RWPE2 (cell line): ENCODE measurements at regions not wholly inside any gene's neighbourhood (a gene's known extent, or its start where the extent isn't known, plus 50 kb on each side); places are given as distances from the start of the nearest gene placed in this dataset.

Experiments used
- ATAC-seq: fragments of 200-7000 bp; cut with Tn5 transposase; 3 replicates; pipeline ENCODE4 v1.9.1; 2021; ENCODE audit warnings: low read depth
- DNase-seq: peaks from one replicate; pipeline ENCODE4 v3.0.0-alpha.2; 2020; ENCODE audit warnings: low spot score
- H3K27ac ChIP-seq: fragments of 450-650 bp; 2 replicates; pipeline ENCODE4 v1.5.1; 2017; ENCODE audit warnings: mild to moderate bottlenecking; ENCODE audit not compliant: poor library complexity, severe bottlenecking
- H3K27me3 ChIP-seq: fragments of 250-450 bp; sonication (Bioruptor Pico); 2 replicates; pipeline ENCODE4 v1.5.1; 2021; ENCODE audit warnings: mild to moderate bottlenecking, moderate library complexity; ENCODE audit not compliant: insufficient read depth, poor library complexity, severe bottlenecking
- H3K36me3 ChIP-seq: fragments of 250-450 bp; sonication (Bioruptor Pico); 2 replicates; pipeline ENCODE4 v1.5.1; 2020; ENCODE audit warnings: low read depth, mild to moderate bottlenecking, moderate library complexity
- H3K4me1 ChIP-seq: fragments of 250-450 bp; sonication (Bioruptor Pico); 2 replicates; pipeline ENCODE4 v1.5.1; 2021; ENCODE audit warnings: mild to moderate bottlenecking, moderate library complexity; ENCODE audit not compliant: insufficient read depth, poor library complexity, severe bottlenecking
- H3K4me3 ChIP-seq: fragments of 250-450 bp; sonication (Bioruptor Pico); 2 replicates; pipeline ENCODE4 v1.5.1; 2021; ENCODE audit warnings: mild to moderate bottlenecking, moderate library complexity; ENCODE audit not compliant: severe bottlenecking
- H3K9me3 ChIP-seq: fragments of 250-450 bp; sonication (Bioruptor Pico); 2 replicates; pipeline ENCODE4 v1.5.1; 2021; ENCODE audit warnings: mild to moderate bottlenecking, moderate library complexity; ENCODE audit not compliant: severe bottlenecking
- TF ChIP-seq, protein P1 (sequence below): fragments of 450-650 bp; IDR thresholded peaks from one replicate; pipeline ENCODE4 v1.5.1; 2017; ENCODE audit warnings: mild to moderate bottlenecking, moderate library complexity; ENCODE audit not compliant: poor library complexity, severe bottlenecking

DNA sequence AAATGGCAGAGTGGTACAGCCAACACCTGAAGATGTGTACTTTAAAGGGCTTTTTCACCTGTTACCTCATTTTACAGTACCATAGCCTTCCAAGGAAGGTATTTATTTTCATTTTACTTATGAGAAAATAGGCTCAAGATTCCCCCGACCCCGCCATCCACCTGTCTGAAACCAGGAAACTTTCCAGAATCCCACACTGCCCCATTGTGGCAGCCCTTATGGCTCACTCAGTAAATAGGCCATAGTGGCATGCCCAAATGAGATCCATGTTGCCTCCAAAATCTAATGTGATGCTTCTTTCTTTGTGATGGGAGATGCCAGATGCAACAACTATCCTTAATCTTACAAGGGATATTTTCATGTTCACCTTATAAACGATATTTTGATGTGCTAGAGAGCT, 97.8 kb downstream of the EBNA1BP2 start:
- no peak overlapping the region for H3K27ac ChIP-seq
- peak; percentile 67; the same call in 2 of the 3 replicates for ATAC-seq
- no peaks in the 10 kb centered on the region for H3K36me3 ChIP-seq
- H3K9me3 ChIP-seq, result no peaks in the 10 kb centered on the region
- TF ChIP-seq, protein P1, sequence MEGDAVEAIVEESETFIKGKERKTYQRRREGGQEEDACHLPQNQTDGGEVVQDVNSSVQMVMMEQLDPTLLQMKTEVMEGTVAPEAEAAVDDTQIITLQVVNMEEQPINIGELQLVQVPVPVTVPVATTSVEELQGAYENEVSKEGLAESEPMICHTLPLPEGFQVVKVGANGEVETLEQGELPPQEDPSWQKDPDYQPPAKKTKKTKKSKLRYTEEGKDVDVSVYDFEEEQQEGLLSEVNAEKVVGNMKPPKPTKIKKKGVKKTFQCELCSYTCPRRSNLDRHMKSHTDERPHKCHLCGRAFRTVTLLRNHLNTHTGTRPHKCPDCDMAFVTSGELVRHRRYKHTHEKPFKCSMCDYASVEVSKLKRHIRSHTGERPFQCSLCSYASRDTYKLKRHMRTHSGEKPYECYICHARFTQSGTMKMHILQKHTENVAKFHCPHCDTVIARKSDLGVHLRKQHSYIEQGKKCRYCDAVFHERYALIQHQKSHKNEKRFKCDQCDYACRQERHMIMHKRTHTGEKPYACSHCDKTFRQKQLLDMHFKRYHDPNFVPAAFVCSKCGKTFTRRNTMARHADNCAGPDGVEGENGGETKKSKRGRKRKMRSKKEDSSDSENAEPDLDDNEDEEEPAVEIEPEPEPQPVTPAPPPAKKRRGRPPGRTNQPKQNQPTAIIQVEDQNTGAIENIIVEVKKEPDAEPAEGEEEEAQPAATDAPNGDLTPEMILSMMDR, result peak; percentile 60
- H3K4me1 ChIP-seq, result no peaks in the 10 kb centered on the region
- no peak for DNase-seq
- H3K4me3 ChIP-seq, result no peak overlapping the region
- no peaks in the 10 kb centered on the region for H3K27me3 ChIP-seq

DNA sequence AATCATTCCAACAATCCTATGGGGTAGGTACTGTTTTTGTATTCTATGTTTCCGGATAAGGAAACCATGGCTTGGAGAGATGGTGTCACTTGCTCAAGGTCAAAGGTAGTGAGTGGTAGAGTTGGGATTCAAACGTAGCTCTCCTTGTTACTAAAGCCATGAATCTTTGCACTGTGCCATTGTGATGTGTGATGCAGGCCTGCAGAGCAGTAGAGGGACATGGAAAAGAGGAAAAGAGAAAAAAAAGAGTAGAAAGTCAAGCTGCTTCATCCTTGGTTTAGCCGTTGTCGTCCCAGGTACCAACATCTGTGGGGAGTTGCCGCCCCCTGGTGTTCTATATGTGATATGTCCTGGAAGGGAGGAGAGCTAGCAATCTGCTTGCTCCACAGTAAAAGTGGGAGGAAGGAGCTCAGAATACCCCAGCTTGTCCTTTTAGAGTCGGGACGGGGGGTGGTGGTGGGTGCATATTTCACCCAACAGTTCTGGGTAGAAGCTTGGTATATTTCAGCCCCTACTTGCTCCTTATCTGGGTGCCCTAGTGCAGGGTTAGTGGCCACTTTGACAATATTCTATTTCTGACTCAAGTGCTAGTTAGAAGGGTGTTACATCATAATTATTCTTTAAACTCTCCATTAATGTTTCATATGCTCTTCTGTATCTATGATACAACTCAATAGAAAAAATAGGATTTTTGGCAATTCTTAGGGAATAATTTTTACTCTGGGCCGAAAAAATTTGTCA, 98.4 kb downstream of the EBNA1BP2 start:
- Histone ChIP-seq H3K4me1 (no peaks in the 10 kb centered on the region), H3K9me3 (no peaks in the 10 kb centered on the region), H3K27me3 (no peaks in the 10 kb centered on the region), H3K27ac (no peak overlapping the region), H3K36me3 (no peaks in the 10 kb centered on the region), H3K4me3 (no peak overlapping the region)
- TF ChIP-seq, protein P1, result peak; percentile 74
- ATAC-seq (peak; percentile 86), DNase-seq (no peak)

GRCh38 chr1:43072314-43072713, 99.8 kb downstream of the EBNA1BP2 start:
- Histone ChIP-seq H3K36me3 (no peaks in the 10 kb centered on the region), H3K9me3 (no peaks in the 10 kb centered on the region), H3K27ac (no peak overlapping the region), H3K4me1 (no peaks in the 10 kb centered on the region), H3K27me3 (no peaks in the 10 kb centered on the region), H3K4me3 (no peak overlapping the region)
- ATAC-seq, result no peak
- no peak for DNase-seq
- TF ChIP-seq, protein P1, result no peak

DNA sequence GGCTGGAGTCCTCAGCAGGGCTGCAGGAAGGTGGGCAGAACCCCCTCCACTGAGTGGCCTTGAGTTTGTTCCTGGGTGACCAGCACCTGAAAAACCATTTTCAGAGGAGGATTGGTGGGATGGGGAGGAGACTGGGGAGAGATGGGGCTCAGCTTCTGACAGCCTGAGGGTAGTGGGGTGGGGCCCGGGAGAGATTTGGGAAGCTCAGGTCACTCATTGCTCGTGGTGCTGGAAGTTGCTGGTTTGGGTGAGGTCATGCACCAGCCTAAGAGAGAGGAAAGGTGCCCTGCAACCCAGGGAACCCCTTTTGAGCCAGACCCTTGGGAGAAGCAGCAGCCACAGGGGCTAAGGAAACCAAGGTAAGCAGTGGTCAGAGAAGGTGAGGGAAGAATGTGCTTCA, 100.8 kb downstream of the EBNA1BP2 start:
- no peaks in the 10 kb centered on the region for H3K9me3 ChIP-seq
- DNase-seq, result no peak
- H3K4me1 ChIP-seq, result no peaks in the 10 kb centered on the region
- ATAC-seq, result no peak
- H3K27ac ChIP-seq, result no peak overlapping the region
- H3K27me3 ChIP-seq, result no peaks in the 10 kb centered on the region
- TF ChIP-seq, protein P1, result no peak
- H3K36me3 ChIP-seq, result no peaks in the 10 kb centered on the region
- no peak overlapping the region for H3K4me3 ChIP-seq

GRCh38 chr1:43069461-43070050, 102.5 kb downstream of the EBNA1BP2 start:
- Histone ChIP-seq H3K27me3 (no peaks in the 10 kb centered on the region), H3K4me3 (no peak overlapping the region), H3K4me1 (no peaks in the 10 kb centered on the region), H3K36me3 (no peaks in the 10 kb centered on the region), H3K9me3 (no peaks in the 10 kb centered on the region), H3K27ac (no peak overlapping the region)
- DNase-seq, result no peak
- TF ChIP-seq, protein P1, result no peak
- ATAC-seq, result no peak
